Spleen (tissue), 7 donors: ENCODE measurements at regions not wholly inside any gene's neighbourhood (a gene's known extent, or its start where the extent isn't known, plus 50 kb on each side); places are given as distances from the start of the nearest gene placed in this dataset.

Experiments used
- microRNA-seq, 3 donors: library from miRNA; unstranded; fragments of <30 nt; microRNA quantifications; one replicate each; pipeline versions ENCODE4 to v1.1.0, GENCODE V29; 2019 to 2020
- small RNA-seq, 4 donors: library from RNA; depleted of rRNA; stranded (forward); fragments of <200 nt; gene quantifications; one replicate each; pipeline ENCODE3, GENCODE V24; 2016
- donor health status: DM: no; HTN: no; CAD: no; lungs with moderate emphysema.
- donor health status: DM: no; HTN: no; CAD: no.
- donor health status: DM: yes; HTN: yes; CAD: no.

Small RNA genes in the stretch of these regions (microRNA-seq; reads per million reads assigned to microRNA genes)
- gene MIR548I1: 0 reads per million in 3 donors

Small RNA genes in the stretch of these regions (small RNA-seq; reads per million reads assigned to genes)
- gene AC092902.1 (0 reads per million in 4 donors), gene AF186996.2 (0 reads per million in 4 donors), gene AF186996.3 (0 reads per million in 4 donors), gene MIR548I1 (0 reads per million in 4 donors), gene SNRPCP11 (0 reads per million in 4 donors)
